BE2C (cell line): ENCODE measurements at regions not wholly inside any gene's neighbourhood (a gene's known extent, or its start where the extent isn't known, plus 50 kb on each side); places are given as distances from the start of the nearest gene placed in this dataset.

Experiments used
- DNase-seq: peaks from one replicate; pipeline ENCODE4 v3.0.0-alpha.2; 2020
- H3K27me3 ChIP-seq: fragments of 250-450 bp; sonication (Bioruptor Pico); 2 replicates; pipeline ENCODE4 v1.5.1; 2020; ENCODE audit warnings: mild to moderate bottlenecking
- H3K36me3 ChIP-seq: fragments of 250-450 bp; sonication (Bioruptor Pico); 2 replicates; pipeline ENCODE4 v1.5.1; 2020; ENCODE audit warnings: mild to moderate bottlenecking
- H3K4me1 ChIP-seq: fragments of 250-450 bp; sonication (Bioruptor Pico); 2 replicates; pipeline ENCODE4 v1.5.1; 2020
- H3K4me3 ChIP-seq: 2 replicates; pipeline ENCODE4 v1.5.1; 2011; ENCODE audit warnings: low read depth, low read length
- H3K9me3 ChIP-seq: fragments of 250-450 bp; sonication (Bioruptor Pico); 2 replicates; pipeline ENCODE4 v1.5.1; 2020
- TF ChIP-seq, protein P1 (sequence below): IDR thresholded peaks from 2 replicates; pipeline ENCODE4 v1.5.1; 2012; ENCODE audit warnings: mild to moderate bottlenecking, low read depth, low read length

DNA sequence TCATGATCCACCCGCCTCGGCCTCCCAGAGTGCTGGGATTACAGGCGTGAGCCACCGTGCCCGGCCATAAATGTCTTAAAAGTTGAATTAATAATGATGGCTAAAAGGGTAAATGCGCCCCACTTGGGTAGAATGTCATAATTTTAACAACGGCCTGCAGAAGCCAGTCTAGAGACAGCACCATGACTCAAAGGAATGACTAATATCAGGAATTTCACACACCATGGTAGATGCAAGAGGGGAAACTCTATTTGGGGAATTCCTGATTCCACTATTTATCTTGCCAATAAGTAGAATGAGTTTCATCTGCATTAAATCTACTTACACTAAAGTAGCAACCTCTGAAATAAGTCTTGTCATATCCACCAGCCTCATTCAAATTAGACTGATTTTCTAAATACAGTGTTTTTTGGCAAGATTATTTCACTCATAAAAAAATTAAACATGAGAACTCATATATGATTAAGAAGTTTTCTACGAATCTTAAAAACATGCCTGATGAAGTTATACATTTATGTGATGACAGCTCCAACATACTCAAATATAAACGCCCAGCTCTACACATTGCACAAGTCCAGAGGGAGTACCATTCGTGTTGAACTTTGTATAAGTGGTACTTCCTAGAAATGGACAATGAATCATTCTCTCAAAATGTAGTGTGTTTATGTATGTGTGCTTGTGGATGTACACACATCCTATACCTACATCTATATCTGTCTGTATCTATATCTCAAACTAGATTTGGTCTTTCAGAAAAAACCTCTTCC lies 309.7 kb downstream of the IRS1 start:
- TF ChIP-seq, protein P1, sequence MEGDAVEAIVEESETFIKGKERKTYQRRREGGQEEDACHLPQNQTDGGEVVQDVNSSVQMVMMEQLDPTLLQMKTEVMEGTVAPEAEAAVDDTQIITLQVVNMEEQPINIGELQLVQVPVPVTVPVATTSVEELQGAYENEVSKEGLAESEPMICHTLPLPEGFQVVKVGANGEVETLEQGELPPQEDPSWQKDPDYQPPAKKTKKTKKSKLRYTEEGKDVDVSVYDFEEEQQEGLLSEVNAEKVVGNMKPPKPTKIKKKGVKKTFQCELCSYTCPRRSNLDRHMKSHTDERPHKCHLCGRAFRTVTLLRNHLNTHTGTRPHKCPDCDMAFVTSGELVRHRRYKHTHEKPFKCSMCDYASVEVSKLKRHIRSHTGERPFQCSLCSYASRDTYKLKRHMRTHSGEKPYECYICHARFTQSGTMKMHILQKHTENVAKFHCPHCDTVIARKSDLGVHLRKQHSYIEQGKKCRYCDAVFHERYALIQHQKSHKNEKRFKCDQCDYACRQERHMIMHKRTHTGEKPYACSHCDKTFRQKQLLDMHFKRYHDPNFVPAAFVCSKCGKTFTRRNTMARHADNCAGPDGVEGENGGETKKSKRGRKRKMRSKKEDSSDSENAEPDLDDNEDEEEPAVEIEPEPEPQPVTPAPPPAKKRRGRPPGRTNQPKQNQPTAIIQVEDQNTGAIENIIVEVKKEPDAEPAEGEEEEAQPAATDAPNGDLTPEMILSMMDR = no peak
- Histone ChIP-seq H3K4me3 (no peak overlapping the region), H3K4me1 (no peaks in the 10 kb centered on the region), H3K36me3 (no peaks in the 10 kb centered on the region), H3K27me3 (no peaks in the 10 kb centered on the region), H3K9me3 (no peaks in the 10 kb centered on the region)
- no peak for DNase-seq

DNA sequence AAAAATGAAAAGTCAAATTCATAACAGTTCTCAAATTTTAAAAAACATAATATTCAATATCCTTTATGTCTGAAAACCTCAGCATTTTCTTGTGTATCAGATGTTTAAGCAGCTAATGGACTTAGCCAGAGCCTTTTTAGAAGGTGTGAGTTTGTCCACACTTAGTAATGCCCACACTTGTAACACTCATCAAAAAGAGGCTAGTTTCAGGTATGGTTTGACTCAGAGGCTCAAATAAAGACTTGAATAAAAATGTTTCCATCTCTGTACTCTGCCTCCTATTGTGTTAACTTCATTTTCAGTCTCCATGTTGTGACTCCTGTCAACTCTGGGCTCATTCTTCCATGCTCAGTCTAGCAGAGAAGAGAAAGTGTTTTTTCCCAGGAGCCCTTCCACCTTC lies 311.6 kb downstream of the IRS1 start:
- H3K9me3 ChIP-seq = no peaks in the 10 kb centered on the region
- H3K36me3 ChIP-seq = no peaks in the 10 kb centered on the region
- no peaks in the 10 kb centered on the region for H3K4me1 ChIP-seq
- H3K4me3 ChIP-seq = no peak overlapping the region
- TF ChIP-seq, protein P1 = no peak
- H3K27me3 ChIP-seq = no peaks in the 10 kb centered on the region
- DNase-seq = no peak

DNA sequence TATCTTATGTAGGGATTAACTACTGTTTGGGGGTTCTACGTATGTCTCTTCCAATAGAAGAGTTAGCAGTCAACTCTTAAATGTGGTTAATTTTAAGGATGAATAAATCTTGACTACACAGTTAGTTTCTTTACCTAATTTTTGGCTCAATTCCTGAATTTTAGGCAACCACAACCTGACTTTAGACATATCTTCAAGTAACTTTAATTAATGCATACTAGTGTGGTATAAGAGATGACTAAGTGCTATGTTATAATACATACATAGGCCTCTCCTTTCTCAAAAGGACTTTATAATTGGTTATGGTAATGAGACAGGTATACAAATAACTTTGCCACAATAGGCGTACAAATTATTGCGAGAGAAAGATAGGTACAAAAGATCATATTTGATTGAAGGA lies 312.0 kb downstream of the IRS1 start:
- Histone ChIP-seq H3K9me3 (no peaks in the 10 kb centered on the region), H3K4me1 (no peaks in the 10 kb centered on the region), H3K36me3 (no peaks in the 10 kb centered on the region), H3K27me3 (no peaks in the 10 kb centered on the region), H3K4me3 (no peak overlapping the region)
- TF ChIP-seq, protein P1 = no peak
- DNase-seq = no peak

- Histone ChIP-seq H3K4me3 (no peak overlapping the region), H3K4me1 (no peaks in the 10 kb centered on the region), H3K27me3 (no peaks in the 10 kb centered on the region), H3K9me3 (no peaks in the 10 kb centered on the region), H3K36me3 (no peaks in the 10 kb centered on the region)
- TF ChIP-seq, protein P1 = no peak
- no peak for DNase-seq
Observed at GRCh38 chr2:226483745-226484619, 315.6 kb downstream of the IRS1 start.

DNA sequence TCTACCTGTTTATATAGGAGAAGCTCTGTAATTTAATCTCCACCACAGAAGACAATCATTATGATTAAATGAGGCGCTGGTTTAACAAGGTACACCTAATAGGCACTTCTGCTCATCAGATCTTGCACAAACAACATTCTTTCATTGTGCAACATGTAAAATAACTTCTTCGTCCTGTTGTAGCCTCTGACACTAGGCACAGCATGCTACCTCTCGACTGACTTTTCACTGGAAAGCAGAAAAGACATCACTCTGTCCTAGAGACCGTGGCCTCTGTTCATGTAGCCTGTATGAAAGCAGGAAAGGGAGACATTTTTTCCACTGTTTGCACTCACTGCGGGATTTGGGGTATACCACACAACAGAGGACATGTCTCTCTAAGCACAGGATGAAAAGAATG lies 316.5 kb downstream of the IRS1 start:
- H3K9me3 ChIP-seq = no peaks in the 10 kb centered on the region
- H3K4me1 ChIP-seq = no peaks in the 10 kb centered on the region
- TF ChIP-seq, protein P1 = no peak
- no peaks in the 10 kb centered on the region for H3K36me3 ChIP-seq
- H3K4me3 ChIP-seq = no peak overlapping the region
- H3K27me3 ChIP-seq = no peaks in the 10 kb centered on the region
- no peak for DNase-seq
